ENCODE measurements at regions not wholly inside any gene's neighbourhood (a gene's known extent, or its start where the extent isn't known, plus 50 kb on each side); places are given as distances from the start of the nearest gene placed in this dataset.

DNA sequence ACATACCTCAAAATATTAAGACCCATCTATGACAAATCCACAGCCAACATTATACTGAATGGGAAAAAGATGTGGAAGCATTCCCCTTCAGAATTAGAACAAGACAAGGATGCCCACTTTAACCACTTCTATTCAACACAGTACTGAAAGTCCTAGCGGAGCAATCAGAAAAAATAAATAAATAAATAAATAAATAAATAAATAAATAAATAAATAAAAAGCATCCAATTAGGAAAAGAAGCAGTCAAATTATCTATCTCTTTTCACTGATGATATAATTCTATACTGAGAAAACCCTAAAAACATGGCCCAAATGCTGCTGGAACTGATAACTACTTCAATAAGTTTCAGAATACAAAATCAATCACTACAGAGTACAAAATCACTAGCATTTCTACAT, 67.5 kb downstream of the PRR32 start:
- no peaks in the 10 kb centered on the region for H3K36me3 ChIP-seq (ENCODE audit: control insufficient read depth, insufficient read depth, low read length)

DNA sequence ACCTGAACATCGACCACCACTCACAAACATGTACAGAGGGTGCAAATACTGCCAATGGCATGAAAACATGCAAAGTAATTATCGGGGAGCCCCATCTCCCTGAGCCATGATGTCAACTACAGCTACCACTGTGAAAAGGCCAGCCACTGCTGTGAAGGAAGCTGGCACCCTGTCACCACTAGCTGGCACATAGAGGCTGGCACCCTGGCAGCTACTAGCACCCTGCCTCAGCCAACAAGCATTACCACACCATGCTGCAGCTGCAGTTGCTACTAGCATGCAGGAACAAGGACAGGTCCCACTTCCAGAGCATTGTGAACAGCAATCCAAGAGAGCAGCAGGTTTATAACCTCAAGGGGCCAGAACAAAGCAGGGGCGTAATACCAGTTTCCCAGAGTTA, 81.4 kb downstream of the PRR32 start:
- H3K27ac ChIP-seq (ENCODE audit: low read depth, low read length), result no peak overlapping the region
- H3K9me3 ChIP-seq (ENCODE audit: control insufficient read depth, insufficient read depth, low read depth, low read length), result no peaks in the 10 kb centered on the region
- H3K9ac ChIP-seq (ENCODE audit: low read length), result no peak overlapping the region
- no peaks in the 10 kb centered on the region; the same call in 1 of the 2 replicates for H3K27me3 ChIP-seq (ENCODE audit: control insufficient read depth, insufficient read depth, low read length)
- H3K36me3 ChIP-seq (ENCODE audit: control insufficient read depth, insufficient read depth, low read length), result no peaks in the 10 kb centered on the region
- no peaks in the 10 kb centered on the region for H3K4me1 ChIP-seq (ENCODE audit: control insufficient read depth, insufficient read depth, low read length)
- no peak overlapping the region for H3K4me3 ChIP-seq (ENCODE audit: low read depth, low read length)

More for the DNA sequence above, 67.5 kb downstream of the PRR32 start:
- H3K4me3 ChIP-seq (ENCODE audit: low read depth, low read length), result no peak overlapping the region
- H3K27ac ChIP-seq (ENCODE audit: low read depth, low read length), result no peak overlapping the region
- peaks cover 3% of the 10 kb centered on the region for H3K9me3 ChIP-seq (ENCODE audit: control insufficient read depth, insufficient read depth, low read depth, low read length)
- H3K4me1 ChIP-seq (ENCODE audit: control insufficient read depth, insufficient read depth, low read length), result no peaks in the 10 kb centered on the region
- no peaks in the 10 kb centered on the region; the same call in 1 of the 2 replicates for H3K27me3 ChIP-seq (ENCODE audit: control insufficient read depth, insufficient read depth, low read length)
- H3K9ac ChIP-seq (ENCODE audit: low read length), result no peak overlapping the region

DNA sequence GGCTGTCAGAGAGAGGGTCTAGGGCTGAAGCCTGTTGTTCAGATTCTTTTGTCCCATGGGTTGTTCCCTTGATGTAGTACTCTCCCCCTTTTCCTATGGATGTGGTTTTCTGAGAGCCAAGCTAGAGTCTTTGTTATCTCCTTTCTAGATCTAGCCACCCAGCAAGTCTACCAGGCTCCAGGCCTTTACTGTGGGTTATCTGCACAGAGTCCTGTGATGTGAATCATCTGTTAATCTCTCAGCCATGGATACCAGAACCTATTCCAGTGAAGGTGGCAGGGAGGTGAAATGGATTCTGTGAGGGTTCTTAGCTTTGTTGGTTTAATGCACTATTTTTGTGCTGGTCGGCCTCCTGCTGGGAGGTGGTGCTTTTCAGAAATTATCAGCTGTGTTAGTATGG, 109.5 kb downstream of the PRR32 start:
- Histone ChIP-seq H3K27ac (ENCODE audit: low read depth, low read length) (no peak overlapping the region), H3K27me3 (ENCODE audit: control insufficient read depth, insufficient read depth, low read length) (no peaks in the 10 kb centered on the region), H3K4me1 (ENCODE audit: control insufficient read depth, insufficient read depth, low read length) (no peaks in the 10 kb centered on the region), H3K4me3 (ENCODE audit: low read depth, low read length) (no peak overlapping the region), H3K9me3 (ENCODE audit: control insufficient read depth, insufficient read depth, low read depth, low read length) (peaks cover 3% of the 10 kb centered on the region; the same call in 1 of the 2 replicates), H3K9ac (ENCODE audit: low read length) (no peak overlapping the region), H3K36me3 (ENCODE audit: control insufficient read depth, insufficient read depth, low read length) (no peaks in the 10 kb centered on the region)

DNA sequence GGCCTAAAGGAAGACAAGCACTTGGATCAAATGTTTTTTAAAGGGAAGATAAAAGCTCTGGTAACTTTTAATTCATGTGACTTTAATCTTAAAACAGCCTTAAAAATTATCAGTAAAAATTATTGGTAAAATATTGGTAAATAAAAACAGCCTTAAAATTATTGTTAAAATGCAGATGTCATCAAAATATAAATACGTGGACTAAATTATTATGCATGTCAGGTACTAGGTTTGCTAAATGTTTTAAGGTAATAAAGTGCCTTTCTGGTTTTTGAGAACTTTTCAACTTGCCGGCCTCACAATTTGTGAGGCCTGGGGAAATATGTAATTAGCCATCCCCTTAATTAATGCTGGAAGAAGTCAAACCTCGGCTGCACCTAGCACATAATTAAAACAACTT, 147.7 kb downstream of the PRR32 start:
- no peak overlapping the region for H3K9ac ChIP-seq (ENCODE audit: low read length)
- no peaks in the 10 kb centered on the region for H3K36me3 ChIP-seq (ENCODE audit: control insufficient read depth, insufficient read depth, low read length)
- H3K4me3 ChIP-seq (ENCODE audit: low read depth, low read length), result no peak overlapping the region
- no peaks in the 10 kb centered on the region for H3K27me3 ChIP-seq (ENCODE audit: control insufficient read depth, insufficient read depth, low read length)
- no peaks in the 10 kb centered on the region for H3K4me1 ChIP-seq (ENCODE audit: control insufficient read depth, insufficient read depth, low read length)
- peaks cover 10% of the 10 kb centered on the region; the same call in 1 of the 2 replicates for H3K9me3 ChIP-seq (ENCODE audit: control insufficient read depth, insufficient read depth, low read depth, low read length)
- H3K27ac ChIP-seq (ENCODE audit: low read depth, low read length), result no peak overlapping the region

DNA sequence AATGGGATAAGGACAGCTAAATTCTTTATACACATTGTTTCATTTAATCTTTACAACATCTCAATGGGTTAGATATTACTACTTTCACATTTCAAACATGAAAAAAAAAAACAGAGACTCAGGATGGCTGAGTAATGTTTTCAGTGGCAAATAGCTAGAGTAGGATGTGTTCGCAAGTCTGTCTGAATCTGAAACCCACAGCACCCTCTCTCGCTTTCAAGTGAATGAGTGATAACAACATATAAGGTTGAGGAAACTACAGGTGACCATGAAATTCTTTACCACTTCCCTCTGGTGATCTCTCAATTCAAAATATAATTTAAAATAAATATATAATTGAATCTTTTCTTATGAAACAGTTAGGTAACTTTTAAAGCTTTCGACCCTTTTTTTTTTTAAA, 162.6 kb downstream of the PRR32 start:
- Histone ChIP-seq H3K4me3 (ENCODE audit: low read depth, low read length) (no peak overlapping the region), H3K27me3 (ENCODE audit: control insufficient read depth, insufficient read depth, low read length) (no peaks in the 10 kb centered on the region), H3K9ac (ENCODE audit: low read length) (no peak overlapping the region), H3K36me3 (ENCODE audit: control insufficient read depth, insufficient read depth, low read length) (no peaks in the 10 kb centered on the region), H3K27ac (ENCODE audit: low read depth, low read length) (no peak overlapping the region), H3K9me3 (ENCODE audit: control insufficient read depth, insufficient read depth, low read depth, low read length) (no peaks in the 10 kb centered on the region), H3K4me1 (ENCODE audit: control insufficient read depth, insufficient read depth, low read length) (no peaks in the 10 kb centered on the region)

DNA sequence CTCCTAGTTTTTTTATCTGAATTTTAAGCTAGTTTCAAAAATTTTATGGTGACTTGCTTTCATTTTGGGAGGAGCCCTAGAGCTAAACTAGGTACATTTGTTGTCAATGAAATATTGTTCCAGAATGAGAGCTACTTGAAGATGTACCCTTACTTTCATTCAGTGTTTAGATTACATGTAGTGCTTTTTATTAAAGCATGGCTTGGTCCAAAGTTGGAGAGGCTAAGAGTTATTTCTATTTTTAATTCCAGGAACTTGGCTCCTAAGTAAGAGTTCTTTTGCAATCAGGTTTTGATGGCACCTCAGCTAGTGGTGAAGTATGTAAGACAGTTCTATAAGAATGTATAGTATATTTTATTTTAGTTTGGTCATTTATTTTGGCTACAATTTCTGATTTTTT, 165.5 kb downstream of the PRR32 start:
- no peak overlapping the region for H3K4me3 ChIP-seq (ENCODE audit: low read depth, low read length)
- no peaks in the 10 kb centered on the region for H3K9me3 ChIP-seq (ENCODE audit: control insufficient read depth, insufficient read depth, low read depth, low read length)
- no peak overlapping the region for H3K9ac ChIP-seq (ENCODE audit: low read length)
- H3K36me3 ChIP-seq (ENCODE audit: control insufficient read depth, insufficient read depth, low read length), result no peaks in the 10 kb centered on the region
- H3K27me3 ChIP-seq (ENCODE audit: control insufficient read depth, insufficient read depth, low read length), result no peaks in the 10 kb centered on the region
- no peak overlapping the region for H3K27ac ChIP-seq (ENCODE audit: low read depth, low read length)
- no peaks in the 10 kb centered on the region for H3K4me1 ChIP-seq (ENCODE audit: control insufficient read depth, insufficient read depth, low read length)

DNA sequence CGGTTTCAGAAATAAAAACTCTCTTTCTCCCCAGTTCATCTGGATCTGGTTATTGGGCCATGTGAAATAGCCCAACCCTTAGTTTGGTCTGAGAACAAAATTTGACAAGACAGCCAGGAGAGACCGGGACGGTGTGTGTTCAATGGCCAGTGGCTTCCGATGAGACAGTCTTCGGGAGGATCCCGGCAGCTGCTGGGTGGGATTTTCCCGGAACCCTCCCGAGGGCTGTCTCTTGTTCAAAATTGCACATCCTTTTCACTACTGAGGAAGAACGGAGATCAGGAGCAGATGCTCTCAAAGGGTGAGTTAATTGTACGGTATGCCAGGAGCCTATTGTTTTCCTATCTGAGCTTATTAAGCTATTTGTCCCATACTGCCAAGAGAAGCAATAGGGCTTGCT, 166.5 kb downstream of the PRR32 start:
- H3K4me3 ChIP-seq (ENCODE audit: low read depth, low read length), result no peak overlapping the region
- H3K27me3 ChIP-seq (ENCODE audit: control insufficient read depth, insufficient read depth, low read length), result no peaks in the 10 kb centered on the region
- H3K4me1 ChIP-seq (ENCODE audit: control insufficient read depth, insufficient read depth, low read length), result no peaks in the 10 kb centered on the region
- no peak overlapping the region for H3K9ac ChIP-seq (ENCODE audit: low read length)
- H3K36me3 ChIP-seq (ENCODE audit: control insufficient read depth, insufficient read depth, low read length), result no peaks in the 10 kb centered on the region
- H3K27ac ChIP-seq (ENCODE audit: low read depth, low read length), result no peak overlapping the region
- no peaks in the 10 kb centered on the region for H3K9me3 ChIP-seq (ENCODE audit: control insufficient read depth, insufficient read depth, low read depth, low read length)

DNA sequence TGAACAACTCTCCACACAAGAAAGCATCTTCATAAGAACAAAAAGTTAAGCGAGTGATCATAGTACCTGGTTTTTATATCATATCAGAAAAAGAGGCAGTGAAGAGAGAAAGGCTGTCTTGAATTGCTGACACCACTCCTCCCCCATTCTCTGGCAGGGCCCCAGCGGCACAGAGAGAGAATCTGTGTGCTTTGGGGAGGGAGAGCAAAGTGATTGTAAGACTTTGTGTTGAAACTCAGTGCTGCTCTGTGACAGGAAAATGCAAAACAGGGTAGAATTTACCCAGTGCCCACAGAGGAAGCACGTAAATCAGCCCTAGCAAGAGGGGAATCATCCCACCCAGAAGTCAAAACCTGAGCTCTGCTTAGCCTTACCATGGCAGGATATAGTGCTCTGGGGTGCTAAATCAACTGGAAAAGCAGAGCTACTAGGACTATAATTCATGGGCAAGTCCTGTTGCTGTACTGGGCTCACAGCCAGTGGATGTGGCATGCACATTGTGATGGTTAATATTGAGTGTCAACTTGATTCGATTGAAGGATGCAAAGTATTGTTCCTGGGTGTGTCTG, 174.6 kb downstream of the PRR32 start:
- H3K27me3 ChIP-seq (ENCODE audit: control insufficient read depth, insufficient read depth, low read length), result no peaks in the 10 kb centered on the region; the same call in 1 of the 2 replicates
- H3K27ac ChIP-seq (ENCODE audit: low read depth, low read length), result no peak overlapping the region
- no peak overlapping the region for H3K4me3 ChIP-seq (ENCODE audit: low read depth, low read length)
- no peak overlapping the region for H3K9ac ChIP-seq (ENCODE audit: low read length)
- H3K4me1 ChIP-seq (ENCODE audit: control insufficient read depth, insufficient read depth, low read length), result no peaks in the 10 kb centered on the region
- H3K36me3 ChIP-seq (ENCODE audit: control insufficient read depth, insufficient read depth, low read length), result no peaks in the 10 kb centered on the region
- H3K9me3 ChIP-seq (ENCODE audit: control insufficient read depth, insufficient read depth, low read depth, low read length), result no peaks in the 10 kb centered on the region

DNA sequence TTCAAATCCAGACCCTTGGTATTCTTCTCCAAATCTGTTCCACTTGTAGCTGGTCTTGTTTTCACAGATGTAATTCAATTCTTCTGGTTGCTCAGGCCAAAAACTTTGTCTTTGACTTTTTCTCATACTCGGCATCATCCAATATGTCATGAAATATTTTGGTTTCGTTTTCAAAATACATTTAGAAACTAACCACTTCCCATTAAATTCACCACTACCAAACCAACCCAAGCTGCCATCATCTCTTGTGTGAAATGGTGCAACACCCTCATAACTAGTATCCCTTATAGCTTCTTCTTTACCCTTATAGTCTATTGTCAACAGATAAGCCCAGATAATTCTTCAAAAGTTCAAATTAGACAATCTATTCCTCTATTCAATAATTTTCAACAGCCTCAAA, 192.1 kb downstream of the PRR32 start:
- Histone ChIP-seq H3K9me3 (ENCODE audit: control insufficient read depth, insufficient read depth, low read depth, low read length) (0 out of 2 replicates have a peak, but pooled peaks cover 2% of the 10 kb centered on the region), H3K4me1 (ENCODE audit: control insufficient read depth, insufficient read depth, low read length) (no peaks in the 10 kb centered on the region), H3K27me3 (ENCODE audit: control insufficient read depth, insufficient read depth, low read length) (no peaks in the 10 kb centered on the region; the same call in 1 of the 2 replicates), H3K27ac (ENCODE audit: low read depth, low read length) (no peak overlapping the region), H3K36me3 (ENCODE audit: control insufficient read depth, insufficient read depth, low read length) (no peaks in the 10 kb centered on the region), H3K4me3 (ENCODE audit: low read depth, low read length) (no peak overlapping the region), H3K9ac (ENCODE audit: low read length) (no peak overlapping the region)

DNA sequence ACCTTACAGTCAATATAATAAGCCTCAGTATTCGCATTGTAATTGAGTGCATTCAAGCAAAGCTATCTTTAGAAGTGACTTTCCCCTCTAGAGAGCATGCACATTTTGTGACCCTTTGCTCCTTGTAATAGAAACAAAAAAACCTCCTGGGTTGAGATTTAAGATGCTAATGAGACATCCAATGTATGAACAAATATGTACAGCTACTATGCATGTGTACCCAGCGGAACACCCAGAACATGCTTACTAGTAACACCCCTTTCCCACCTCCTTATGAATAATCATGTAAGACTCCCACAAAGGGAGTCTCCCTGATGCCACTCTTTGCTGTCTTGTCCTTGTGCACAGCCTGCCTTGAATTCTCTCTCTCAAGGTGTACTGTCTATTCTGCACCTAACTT, 205.5 kb downstream of the PRR32 start:
- Histone ChIP-seq H3K4me3 (ENCODE audit: low read depth, low read length) (no peak overlapping the region), H3K9ac (ENCODE audit: low read length) (no peak overlapping the region), H3K4me1 (ENCODE audit: control insufficient read depth, insufficient read depth, low read length) (no peaks in the 10 kb centered on the region), H3K36me3 (ENCODE audit: control insufficient read depth, insufficient read depth, low read length) (no peaks in the 10 kb centered on the region), H3K27me3 (ENCODE audit: control insufficient read depth, insufficient read depth, low read length) (no peaks in the 10 kb centered on the region; the same call in 1 of the 2 replicates), H3K9me3 (ENCODE audit: control insufficient read depth, insufficient read depth, low read depth, low read length) (no peaks in the 10 kb centered on the region), H3K27ac (ENCODE audit: low read depth, low read length) (no peak overlapping the region)

DNA sequence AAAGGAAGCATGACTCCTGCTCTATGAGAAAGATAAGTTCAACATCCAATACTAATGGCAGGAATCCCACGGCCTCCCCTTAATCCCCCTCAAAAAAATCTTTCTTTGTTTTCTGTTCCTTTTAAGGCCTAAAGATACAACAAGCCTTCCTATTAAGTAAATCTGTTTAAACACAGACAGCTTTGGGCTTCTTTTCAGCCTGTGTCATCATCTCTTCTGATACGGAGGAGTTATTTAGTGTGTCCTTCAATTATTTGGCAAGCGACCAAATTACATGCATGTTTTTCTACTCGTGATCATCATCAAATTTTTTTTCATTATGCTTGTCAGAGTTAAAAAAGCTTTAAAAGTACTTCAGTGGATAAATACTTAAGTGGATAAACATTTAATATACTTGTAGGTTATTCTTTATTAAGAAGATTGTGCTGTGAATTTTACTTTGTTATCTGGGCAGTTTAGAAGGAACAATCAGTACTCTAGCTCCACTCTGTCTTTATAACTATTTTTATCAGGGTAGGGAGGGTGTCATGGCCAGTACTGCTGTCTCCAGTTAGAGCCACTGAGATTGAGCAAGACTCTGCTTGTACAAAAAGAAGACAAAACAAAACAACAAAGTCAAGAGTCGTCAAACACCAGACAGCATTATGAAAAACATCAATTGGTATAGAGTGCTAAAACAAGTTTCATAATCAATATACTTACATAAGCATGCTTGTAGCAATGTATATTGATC, 210.7 kb downstream of the PRR32 start:
- no peak overlapping the region for H3K9ac ChIP-seq (ENCODE audit: low read length)
- no peak overlapping the region for H3K4me3 ChIP-seq (ENCODE audit: low read depth, low read length)
- H3K27ac ChIP-seq (ENCODE audit: low read depth, low read length), result no peak overlapping the region
- no peaks in the 10 kb centered on the region for H3K9me3 ChIP-seq (ENCODE audit: control insufficient read depth, insufficient read depth, low read depth, low read length)
- no peaks in the 10 kb centered on the region for H3K27me3 ChIP-seq (ENCODE audit: control insufficient read depth, insufficient read depth, low read length)
- no peaks in the 10 kb centered on the region for H3K36me3 ChIP-seq (ENCODE audit: control insufficient read depth, insufficient read depth, low read length)
- H3K4me1 ChIP-seq (ENCODE audit: control insufficient read depth, insufficient read depth, low read length), result no peaks in the 10 kb centered on the region

Measured in HUES6 (cell line).